ENCODE measurements at regions not wholly inside any gene's neighbourhood (a gene's known extent, or its start where the extent isn't known, plus 50 kb on each side); places are given as distances from the start of the nearest gene placed in this dataset.

GRCh38 chr10:8233832-8234259, 179.4 kb downstream of the GATA3 start:
- Histone ChIP-seq H3K4me3 (no peak overlapping the region), H3K27me3 (no peaks in the 10 kb centered on the region), H3K36me3 (no peaks in the 10 kb centered on the region), H3K9me3 (replicated peaks) (no peaks in the 10 kb centered on the region), H3K27ac (no peak overlapping the region), H3K4me1 (no peaks in the 10 kb centered on the region)
- no peak for DNase-seq

- H3K27ac ChIP-seq = no peak overlapping the region
- H3K27me3 ChIP-seq = no peaks in the 10 kb centered on the region
- H3K4me1 ChIP-seq = no peaks in the 10 kb centered on the region
- H3K4me3 ChIP-seq = no peak overlapping the region
- no peaks in the 10 kb centered on the region for H3K36me3 ChIP-seq
- H3K9me3 ChIP-seq (replicated peaks) = no peaks in the 10 kb centered on the region
- DNase-seq = no peak
These were observed 181.0 kb downstream of the GATA3 start for GRCh38 chr10:8235253-8236027.

GRCh38 chr10:8238986-8239385, 184.5 kb downstream of the GATA3 start:
- H3K27ac ChIP-seq = no peak overlapping the region
- H3K36me3 ChIP-seq = no peaks in the 10 kb centered on the region
- H3K27me3 ChIP-seq = no peaks in the 10 kb centered on the region
- H3K4me1 ChIP-seq = no peaks in the 10 kb centered on the region
- no peak for DNase-seq
- H3K9me3 ChIP-seq (replicated peaks) = no peaks in the 10 kb centered on the region
- H3K4me3 ChIP-seq = no peak overlapping the region

GRCh38 chr10:8240861-8241260, 186.4 kb downstream of the GATA3 start:
- Histone ChIP-seq H3K9me3 (replicated peaks) (no peaks in the 10 kb centered on the region), H3K36me3 (no peaks in the 10 kb centered on the region), H3K27me3 (no peaks in the 10 kb centered on the region), H3K27ac (no peak overlapping the region), H3K4me3 (no peak overlapping the region), H3K4me1 (no peaks in the 10 kb centered on the region)
- no peak for DNase-seq

- Histone ChIP-seq H3K9me3 (replicated peaks) (no peaks in the 10 kb centered on the region), H3K36me3 (no peaks in the 10 kb centered on the region), H3K27me3 (no peaks in the 10 kb centered on the region), H3K4me1 (no peaks in the 10 kb centered on the region), H3K27ac (no peak overlapping the region), H3K4me3 (no peak overlapping the region)
- DNase-seq = no peak
These were observed 187.9 kb downstream of the GATA3 start for GRCh38 chr10:8242295-8242872.

- no peaks in the 10 kb centered on the region for H3K9me3 ChIP-seq (replicated peaks)
- H3K4me3 ChIP-seq = no peak overlapping the region
- no peak overlapping the region for H3K27ac ChIP-seq
- H3K36me3 ChIP-seq = no peaks in the 10 kb centered on the region
- no peaks in the 10 kb centered on the region for H3K27me3 ChIP-seq
- no peak for DNase-seq
- H3K4me1 ChIP-seq = no peaks in the 10 kb centered on the region
These were observed 190.8 kb downstream of the GATA3 start for GRCh38 chr10:8245131-8245813.

- Histone ChIP-seq H3K27me3 (no peaks in the 10 kb centered on the region), H3K27ac (no peak overlapping the region), H3K4me3 (no peak overlapping the region), H3K36me3 (no peaks in the 10 kb centered on the region), H3K4me1 (no peaks in the 10 kb centered on the region), H3K9me3 (replicated peaks) (no peaks in the 10 kb centered on the region)
- no peak for DNase-seq
These were observed 191.3 kb downstream of the GATA3 start for GRCh38 chr10:8245814-8246142.

GRCh38 chr10:8246548-8246947, 192.1 kb downstream of the GATA3 start:
- Histone ChIP-seq H3K36me3 (no peaks in the 10 kb centered on the region), H3K27me3 (no peaks in the 10 kb centered on the region), H3K4me3 (no peak overlapping the region), H3K27ac (no peak overlapping the region), H3K4me1 (no peaks in the 10 kb centered on the region), H3K9me3 (replicated peaks) (no peaks in the 10 kb centered on the region)
- DNase-seq = no peak

GRCh38 chr10:8247191-8247590, 192.7 kb downstream of the GATA3 start:
- no peaks in the 10 kb centered on the region for H3K4me1 ChIP-seq
- DNase-seq = no peak
- no peaks in the 10 kb centered on the region for H3K36me3 ChIP-seq
- no peaks in the 10 kb centered on the region for H3K27me3 ChIP-seq
- H3K9me3 ChIP-seq (replicated peaks) = no peaks in the 10 kb centered on the region
- H3K4me3 ChIP-seq = no peak overlapping the region
- no peak overlapping the region for H3K27ac ChIP-seq

GRCh38 chr10:8248868-8249267, 194.4 kb downstream of the GATA3 start:
- H3K9me3 ChIP-seq (replicated peaks) = no peaks in the 10 kb centered on the region
- H3K4me3 ChIP-seq = no peak overlapping the region
- DNase-seq = no peak
- H3K27me3 ChIP-seq = no peaks in the 10 kb centered on the region
- H3K27ac ChIP-seq = no peak overlapping the region
- H3K36me3 ChIP-seq = no peaks in the 10 kb centered on the region
- no peaks in the 10 kb centered on the region for H3K4me1 ChIP-seq

GRCh38 chr10:8254350-8254749, 199.9 kb downstream of the GATA3 start:
- Histone ChIP-seq H3K27ac (no peak overlapping the region), H3K36me3 (no peaks in the 10 kb centered on the region), H3K9me3 (replicated peaks) (no peaks in the 10 kb centered on the region), H3K27me3 (no peaks in the 10 kb centered on the region), H3K4me3 (no peak overlapping the region), H3K4me1 (no peaks in the 10 kb centered on the region)
- DNase-seq = no peak

- Histone ChIP-seq H3K9me3 (replicated peaks) (no peaks in the 10 kb centered on the region), H3K36me3 (no peaks in the 10 kb centered on the region), H3K27ac (no peak overlapping the region), H3K4me3 (no peak overlapping the region), H3K4me1 (no peaks in the 10 kb centered on the region), H3K27me3 (no peaks in the 10 kb centered on the region)
- DNase-seq = no peak
These were observed 200.8 kb downstream of the GATA3 start for GRCh38 chr10:8255301-8255700.

GRCh38 chr10:8260645-8261044, 206.2 kb downstream of the GATA3 start:
- Histone ChIP-seq H3K9me3 (replicated peaks) (no peaks in the 10 kb centered on the region), H3K4me3 (no peak overlapping the region), H3K27ac (no peak overlapping the region), H3K36me3 (no peaks in the 10 kb centered on the region), H3K27me3 (no peaks in the 10 kb centered on the region), H3K4me1 (no peaks in the 10 kb centered on the region)
- no peak for DNase-seq

GRCh38 chr10:8262317-8262716, 207.8 kb downstream of the GATA3 start:
- no peaks in the 10 kb centered on the region for H3K4me1 ChIP-seq

GRCh38 chr10:8269976-8270375, 215.5 kb downstream of the GATA3 start:
- Histone ChIP-seq H3K9me3 (replicated peaks) (no peaks in the 10 kb centered on the region), H3K27ac (no peak overlapping the region), H3K27me3 (no peaks in the 10 kb centered on the region), H3K4me3 (no peak overlapping the region), H3K4me1 (no peaks in the 10 kb centered on the region), H3K36me3 (no peaks in the 10 kb centered on the region)
- no peak for DNase-seq

More at GRCh38 chr10:8262317-8262716, 207.8 kb downstream of the GATA3 start:
- H3K9me3 ChIP-seq (replicated peaks) = no peaks in the 10 kb centered on the region
- no peak overlapping the region for H3K27ac ChIP-seq
- H3K27me3 ChIP-seq = no peaks in the 10 kb centered on the region
- DNase-seq = no peak
- H3K36me3 ChIP-seq = no peaks in the 10 kb centered on the region
- no peak overlapping the region for H3K4me3 ChIP-seq

All from SJCRH30 (cell line).